ENCODE measurements at regions not wholly inside any gene's neighbourhood (a gene's known extent, or its start where the extent isn't known, plus 50 kb on each side); places are given as distances from the start of the nearest gene placed in this dataset.

- no peak for DNase-seq (ENCODE audit: low read depth)
Measured at GRCh38 chr3:28901018-28901417, 379.9 kb upstream of the RBMS3 start.

DNA sequence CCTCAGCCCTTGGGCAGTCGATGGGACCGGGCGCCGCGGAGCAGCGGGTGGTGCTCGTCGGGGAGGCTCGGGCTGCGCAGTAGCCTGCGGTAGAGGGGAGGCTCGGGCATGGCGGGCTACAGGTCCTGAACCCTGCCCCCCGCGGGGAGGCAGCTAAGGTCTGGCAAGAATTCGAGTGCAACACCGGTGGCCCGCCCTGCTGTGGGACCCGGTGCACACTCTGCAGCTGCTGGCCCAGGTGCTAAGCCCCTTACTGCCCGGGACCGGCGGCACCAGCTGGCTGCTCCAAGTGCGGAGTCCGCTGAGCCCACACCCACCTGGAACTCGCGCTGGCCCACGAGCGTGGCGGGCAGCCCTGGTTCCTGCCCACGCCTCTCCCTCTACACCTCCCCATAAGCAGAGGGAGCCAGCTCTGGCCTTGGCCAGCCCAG, 377.7 kb upstream of the RBMS3 start:
- no peak for DNase-seq (ENCODE audit: low read depth)

- DNase-seq (ENCODE audit: low read depth): no peak
Measured at GRCh38 chr3:28905798-28906197, 375.1 kb upstream of the RBMS3 start.

- DNase-seq (ENCODE audit: low read depth): no peak
Measured at GRCh38 chr3:28906561-28907310, 374.1 kb upstream of the RBMS3 start.

GRCh38 chr3:28907616-28908015, 373.3 kb upstream of the RBMS3 start:
- DNase-seq (ENCODE audit: low read depth): no peak

GRCh38 chr3:28912120-28912885, 368.6 kb upstream of the RBMS3 start:
- DNase-seq (ENCODE audit: low read depth): no peak

- peak; percentile 29 for DNase-seq (ENCODE audit: low read depth)
Measured at GRCh38 chr3:28915741-28916500, 364.9 kb upstream of the RBMS3 start.

DNA sequence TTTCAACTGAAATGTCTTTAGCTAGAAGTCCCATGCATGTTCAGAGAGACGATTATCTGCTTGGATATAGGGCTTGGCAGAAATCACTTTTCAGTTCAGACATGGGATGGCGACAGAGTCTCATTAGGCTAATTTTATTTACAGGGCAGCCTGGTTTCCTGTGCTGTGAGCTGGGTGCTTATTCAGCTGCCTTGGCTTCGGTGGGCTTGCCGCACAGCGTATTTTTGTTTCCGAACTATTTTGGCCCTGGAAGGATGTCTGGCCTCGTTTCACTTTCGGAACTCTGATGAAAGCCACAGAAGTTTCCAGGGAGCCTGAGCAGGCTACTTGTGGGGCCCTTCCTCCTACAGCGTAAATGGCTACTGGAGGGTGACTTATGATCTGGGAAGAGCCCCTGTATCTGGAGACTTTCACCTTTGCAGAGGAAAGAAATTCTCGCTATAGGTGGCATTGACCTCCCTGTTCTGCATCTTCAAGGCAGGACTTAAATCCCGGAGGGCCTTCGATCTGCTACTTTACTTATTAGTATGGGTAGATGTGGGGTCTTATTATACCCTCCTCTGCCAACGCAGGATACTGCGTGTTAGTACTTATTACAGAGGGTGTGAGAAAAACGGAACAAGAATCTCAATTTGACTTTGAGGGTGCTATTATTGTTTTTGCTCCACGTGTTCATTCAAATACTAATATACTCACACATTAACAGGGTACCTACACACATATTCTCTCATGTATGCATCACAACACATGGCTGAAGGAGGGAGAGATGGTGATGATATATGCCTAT, 364.0 kb upstream of the RBMS3 start:
- peak; percentile 71 for DNase-seq (ENCODE audit: low read depth)

- DNase-seq (ENCODE audit: low read depth): no peak
Measured at GRCh38 chr3:28917895-28918475, 362.9 kb upstream of the RBMS3 start.

DNA sequence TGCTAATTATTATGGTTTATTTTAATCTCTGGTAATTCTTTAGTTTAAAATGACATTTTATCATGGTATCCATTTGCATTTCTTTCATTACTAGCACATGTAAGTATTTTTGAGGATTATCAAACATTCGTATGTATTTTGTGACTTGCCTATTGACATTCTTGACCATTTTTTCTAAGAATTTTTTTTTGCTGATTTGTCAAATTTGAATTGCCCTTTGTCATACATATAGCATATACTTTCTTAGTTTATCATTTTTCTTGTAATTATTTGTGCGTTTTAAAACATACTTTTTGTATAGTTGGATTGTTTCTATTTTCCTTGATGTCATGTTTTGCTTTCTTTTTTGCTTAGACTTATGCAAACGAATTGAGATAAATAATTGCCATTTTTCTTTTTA, 358.5 kb upstream of the RBMS3 start:
- no peak for DNase-seq (ENCODE audit: low read depth)

- DNase-seq (ENCODE audit: low read depth): no peak
Measured at GRCh38 chr3:28923994-28924393, 356.9 kb upstream of the RBMS3 start.

DNA sequence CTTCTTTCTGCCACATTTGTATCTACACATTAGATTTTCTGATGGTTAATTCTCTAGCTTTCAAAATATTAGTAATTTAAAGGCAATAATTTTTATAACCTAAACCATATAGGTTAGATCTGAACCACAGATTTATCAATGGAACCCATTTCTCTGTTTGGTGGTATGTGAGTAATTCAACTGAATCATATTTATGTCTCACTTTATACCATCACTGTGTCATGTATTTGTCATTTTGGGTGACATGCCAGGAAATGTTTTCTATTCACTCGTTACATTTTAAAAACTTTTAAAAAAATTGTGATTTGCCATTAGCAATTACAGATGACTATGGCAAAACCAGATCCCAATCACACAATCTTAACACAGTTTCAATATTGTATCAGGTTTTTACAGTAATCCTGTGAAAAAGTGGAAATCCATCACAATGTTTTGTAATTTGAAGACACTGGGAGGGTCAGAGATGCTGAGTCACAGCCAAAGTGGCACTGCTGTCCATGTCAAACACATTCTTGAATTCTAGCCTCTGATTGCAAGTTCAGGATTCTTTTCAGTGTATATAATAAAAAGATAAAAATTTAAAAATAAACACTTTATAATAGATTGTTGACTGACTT, 356.0 kb upstream of the RBMS3 start:
- DNase-seq (ENCODE audit: low read depth): peak; percentile 23

DNA sequence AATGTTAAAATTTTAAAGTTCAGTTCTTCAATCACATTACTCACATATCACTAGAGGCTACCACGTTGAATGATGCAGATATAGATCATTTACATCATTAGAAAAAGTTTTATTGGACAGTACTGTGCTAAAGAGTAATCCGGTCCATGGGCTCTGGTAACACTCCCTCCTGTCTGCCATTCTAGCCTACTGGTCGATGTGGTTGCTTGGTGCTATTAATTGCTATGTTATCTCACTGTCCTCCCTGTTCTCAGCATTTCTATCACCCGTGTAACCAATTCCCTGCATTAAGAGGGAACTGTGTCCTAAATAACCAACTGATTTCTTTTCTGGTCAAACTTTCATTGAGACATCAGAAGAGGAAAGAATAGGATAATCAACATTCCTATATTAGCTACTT, 347.5 kb upstream of the RBMS3 start:
- no peak for DNase-seq (ENCODE audit: low read depth)

GRCh38 chr3:28934126-28934813, 346.6 kb upstream of the RBMS3 start:
- no peak for DNase-seq (ENCODE audit: low read depth)

GRCh38 chr3:28935146-28935545, 345.7 kb upstream of the RBMS3 start:
- no peak for DNase-seq (ENCODE audit: low read depth)

DNA sequence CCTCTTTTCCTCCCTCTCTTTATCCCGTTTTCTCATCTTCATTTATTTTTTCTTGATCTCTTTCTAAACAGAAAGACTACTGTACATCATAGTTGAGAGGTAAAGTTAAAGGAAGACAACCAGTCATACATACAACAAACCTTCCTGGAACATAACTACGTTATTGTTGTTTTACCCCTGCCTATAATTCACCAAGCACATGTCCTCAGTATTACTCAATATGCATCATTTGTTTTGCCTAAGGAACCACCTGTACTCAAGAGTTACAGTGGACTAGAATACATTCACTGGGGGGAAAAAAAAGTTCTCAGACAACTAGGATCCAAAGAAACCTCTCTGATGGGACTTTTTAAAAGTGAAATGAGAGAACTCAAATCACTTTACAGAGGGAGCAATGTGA, 344.7 kb upstream of the RBMS3 start:
- DNase-seq (ENCODE audit: low read depth): no peak

- DNase-seq (ENCODE audit: low read depth): peak; percentile 93
Measured at GRCh38 chr3:28940530-28940929, 340.3 kb upstream of the RBMS3 start.

- peak; percentile 11 for DNase-seq (ENCODE audit: low read depth)
Measured at GRCh38 chr3:28940994-28941393, 339.9 kb upstream of the RBMS3 start.

DNA sequence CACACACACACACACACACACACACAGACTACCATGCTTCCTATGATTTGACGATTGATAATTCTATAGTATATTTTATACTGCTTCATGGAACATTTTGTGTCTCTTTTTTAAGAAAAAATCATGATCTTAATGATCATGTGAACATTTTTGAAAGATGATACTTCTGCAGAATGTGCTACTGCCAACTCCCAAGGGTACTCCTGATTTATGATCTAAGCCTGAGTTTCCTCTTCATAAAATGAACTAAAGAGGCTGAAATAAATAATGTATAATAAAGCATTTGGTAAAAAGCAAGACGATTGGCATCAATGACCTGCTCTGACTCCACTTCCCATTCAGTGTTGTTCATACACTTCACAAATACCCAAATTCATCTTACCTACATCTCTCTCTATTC, 333.8 kb upstream of the RBMS3 start:
- DNase-seq (ENCODE audit: low read depth): no peak

DNA sequence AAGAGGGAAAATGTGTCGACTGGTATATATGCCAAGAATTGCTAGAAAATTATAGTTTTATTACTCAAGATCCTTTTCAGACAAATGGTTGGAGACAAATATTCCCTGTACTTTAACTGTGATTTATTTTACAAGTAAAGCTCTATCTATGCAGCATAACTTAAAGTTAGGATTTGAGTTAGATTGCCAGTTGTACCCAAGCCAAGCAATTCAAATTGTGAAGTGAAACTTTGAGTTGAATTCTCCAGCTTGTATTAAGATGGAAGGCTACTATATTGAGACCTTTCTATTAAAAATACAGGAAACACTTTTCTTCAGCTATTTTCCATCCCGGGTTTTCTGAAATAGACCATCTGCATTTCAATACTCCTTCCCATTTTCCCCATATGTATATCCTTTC, 333.1 kb upstream of the RBMS3 start:
- no peak for DNase-seq (ENCODE audit: low read depth)
